Central memory CD8-positive, alpha-beta T cell (primary cell): ENCODE measurements at regions not wholly inside any gene's neighbourhood (a gene's known extent, or its start where the extent isn't known, plus 50 kb on each side); places are given as distances from the start of the nearest gene placed in this dataset.
A peak's percentile ranks its signal among the peaks of the same experiment; 100 is the strongest.

ENCODE experiments used
- ATAC-seq: fragments of 150-1000 bp; cut with Tn5 transposase; replicated peaks from 2 replicates; pipeline ENCODE4 v1.10.0; 2022; ENCODE audit warnings: mild to moderate bottlenecking, moderate FRiP score, moderate number of reproducible peaks; ENCODE audit not compliant: poor library complexity, severe bottlenecking; ENCODE audit errors: extremely low read depth
- DNase-seq, 2 donors: peaks; one replicate each; pipeline ENCODE4 v3.0.0; 2021; ENCODE audit warnings: low spot score in 2 of 2
- H3K27ac Mint-ChIP-seq: one replicate; pipeline ENCODE4 v1.8.0; 2022; ENCODE audit warnings: low read depth, mild to moderate bottlenecking, moderate library complexity, mixed read lengths
- H3K27me3 Mint-ChIP-seq: one replicate; pipeline ENCODE4 v1.8.0; 2022; ENCODE audit warnings: mixed read lengths
- H3K36me3 Mint-ChIP-seq: one replicate; pipeline ENCODE4 v1.8.0; 2022; ENCODE audit warnings: mild to moderate bottlenecking, moderate library complexity, mixed read lengths; ENCODE audit not compliant: insufficient read depth
- H3K4me1 Mint-ChIP-seq: one replicate; pipeline ENCODE4 v1.8.0; 2022; ENCODE audit warnings: mixed read lengths
- H3K4me3 Mint-ChIP-seq: one replicate; pipeline ENCODE4 v1.8.0; 2022; ENCODE audit warnings: mild to moderate bottlenecking, moderate library complexity, mixed read lengths
- H3K9me3 Mint-ChIP-seq: one replicate; pipeline ENCODE4 v1.8.0; 2022; ENCODE audit warnings: mixed read lengths

- Mint-ChIP-seq H3K27ac (no peak overlapping the region), H3K9me3 (peaks cover 6% of the 10 kb centered on the region), H3K4me1 (no peaks in the 10 kb centered on the region), H3K36me3 (no peaks in the 10 kb centered on the region), H3K27me3 (peaks cover 7% of the 10 kb centered on the region), H3K4me3 (no peak overlapping the region)
- no peak for DNase-seq
- no peak for ATAC-seq
Measured at GRCh38 chr12:24584032-24584675, 364.7 kb downstream of the BCAT1 start.

GRCh38 chr12:24582954-24583601, 365.8 kb downstream of the BCAT1 start:
- peaks cover 7% of the 10 kb centered on the region for H3K9me3 Mint-ChIP-seq
- DNase-seq: no peak
- no peaks in the 10 kb centered on the region for H3K36me3 Mint-ChIP-seq
- ATAC-seq: no peak
- no peaks in the 10 kb centered on the region for H3K4me1 Mint-ChIP-seq
- no peak overlapping the region for H3K4me3 Mint-ChIP-seq
- H3K27me3 Mint-ChIP-seq: peaks cover 13% of the 10 kb centered on the region
- no peak overlapping the region for H3K27ac Mint-ChIP-seq

GRCh38 chr12:24574538-24574937, 374.4 kb downstream of the BCAT1 start:
- H3K27ac Mint-ChIP-seq: no peak overlapping the region
- H3K4me3 Mint-ChIP-seq: no peak overlapping the region
- H3K36me3 Mint-ChIP-seq: no peaks in the 10 kb centered on the region
- ATAC-seq (no peak), DNase-seq (no peak)
- H3K4me1 Mint-ChIP-seq: no peaks in the 10 kb centered on the region
- H3K27me3 Mint-ChIP-seq: peaks cover 43% of the 10 kb centered on the region
- peaks cover 14% of the 10 kb centered on the region for H3K9me3 Mint-ChIP-seq

GRCh38 chr12:24573621-24574020, 375.3 kb downstream of the BCAT1 start:
- Mint-ChIP-seq H3K9me3 (peaks cover 10% of the 10 kb centered on the region), H3K4me1 (no peaks in the 10 kb centered on the region), H3K27me3 (peaks cover 34% of the 10 kb centered on the region), H3K27ac (no peak overlapping the region), H3K4me3 (no peak overlapping the region), H3K36me3 (no peaks in the 10 kb centered on the region)
- ATAC-seq (no peak), DNase-seq (no peak)

- peaks cover 5% of the 10 kb centered on the region for H3K36me3 Mint-ChIP-seq
- H3K9me3 Mint-ChIP-seq: no peaks in the 10 kb centered on the region
- ATAC-seq (no peak), DNase-seq (no peak)
- H3K27me3 Mint-ChIP-seq: peaks cover 65% of the 10 kb centered on the region
- H3K4me1 Mint-ChIP-seq: peaks cover 29% of the 10 kb centered on the region
- no peak overlapping the region for H3K4me3 Mint-ChIP-seq
- H3K27ac Mint-ChIP-seq: no peak overlapping the region
Measured at GRCh38 chr12:24565300-24565699, 383.6 kb downstream of the BCAT1 start.

GRCh38 chr12:24562771-24563431, 386.0 kb downstream of the BCAT1 start:
- DNase-seq (no peak), ATAC-seq (peak; percentile 19)
- peaks cover 89% of the 10 kb centered on the region for H3K27me3 Mint-ChIP-seq
- peak overlapping the region; percentile 74 for H3K4me3 Mint-ChIP-seq
- H3K4me1 Mint-ChIP-seq: peaks cover 29% of the 10 kb centered on the region
- H3K27ac Mint-ChIP-seq: no peak overlapping the region
- peaks cover 5% of the 10 kb centered on the region for H3K36me3 Mint-ChIP-seq
- H3K9me3 Mint-ChIP-seq: no peaks in the 10 kb centered on the region

- H3K4me1 Mint-ChIP-seq: peaks cover 29% of the 10 kb centered on the region
- no peak overlapping the region for H3K27ac Mint-ChIP-seq
- H3K4me3 Mint-ChIP-seq: peak overlapping the region; percentile 74
- ATAC-seq (peak; percentile 53), DNase-seq (no peak)
- H3K27me3 Mint-ChIP-seq: peaks cover 93% of the 10 kb centered on the region
- peaks cover 5% of the 10 kb centered on the region for H3K36me3 Mint-ChIP-seq
- H3K9me3 Mint-ChIP-seq: no peaks in the 10 kb centered on the region
Measured at GRCh38 chr12:24561882-24562770, 386.8 kb downstream of the BCAT1 start.

- no peaks in the 10 kb centered on the region for H3K9me3 Mint-ChIP-seq
- peaks cover 93% of the 10 kb centered on the region for H3K27me3 Mint-ChIP-seq
- no peak overlapping the region for H3K27ac Mint-ChIP-seq
- peak overlapping the region; percentile 74 for H3K4me3 Mint-ChIP-seq
- ATAC-seq (no peak), DNase-seq (no peak)
- H3K36me3 Mint-ChIP-seq: peaks cover 5% of the 10 kb centered on the region
- H3K4me1 Mint-ChIP-seq: peaks cover 29% of the 10 kb centered on the region
Measured at GRCh38 chr12:24561411-24561871, 387.5 kb downstream of the BCAT1 start.

- DNase-seq (no peak), ATAC-seq (no peak)
- Mint-ChIP-seq H3K27me3 (peaks cover 97% of the 10 kb centered on the region), H3K9me3 (no peaks in the 10 kb centered on the region), H3K4me1 (peaks cover 29% of the 10 kb centered on the region), H3K36me3 (peaks cover 5% of the 10 kb centered on the region), H3K4me3 (peak overlapping the region; percentile 74), H3K27ac (no peak overlapping the region)
Measured at GRCh38 chr12:24560831-24561271, 388.1 kb downstream of the BCAT1 start.

GRCh38 chr12:24560192-24560775, 388.6 kb downstream of the BCAT1 start:
- H3K9me3 Mint-ChIP-seq: no peaks in the 10 kb centered on the region

GRCh38 chr12:24557738-24558137, 391.2 kb downstream of the BCAT1 start:
- no peak for ATAC-seq

More at GRCh38 chr12:24560192-24560775, 388.6 kb downstream of the BCAT1 start:
- H3K4me3 Mint-ChIP-seq: no peak overlapping the region
- H3K4me1 Mint-ChIP-seq: peaks cover 29% of the 10 kb centered on the region
- ATAC-seq (no peak), DNase-seq (no peak)
- peaks cover 5% of the 10 kb centered on the region for H3K36me3 Mint-ChIP-seq
- no peak overlapping the region for H3K27ac Mint-ChIP-seq
- H3K27me3 Mint-ChIP-seq: peaks cover 91% of the 10 kb centered on the region

GRCh38 chr12:24555730-24556129, 393.2 kb downstream of the BCAT1 start:
- no peak overlapping the region for H3K27ac Mint-ChIP-seq
- H3K36me3 Mint-ChIP-seq: no peaks in the 10 kb centered on the region
- H3K4me1 Mint-ChIP-seq: no peaks in the 10 kb centered on the region
- H3K4me3 Mint-ChIP-seq: no peak overlapping the region
- no peak for ATAC-seq
- no peak for DNase-seq
- no peaks in the 10 kb centered on the region for H3K9me3 Mint-ChIP-seq
- peaks cover 57% of the 10 kb centered on the region for H3K27me3 Mint-ChIP-seq

More at GRCh38 chr12:24557738-24558137, 391.2 kb downstream of the BCAT1 start:
- Mint-ChIP-seq H3K9me3 (no peaks in the 10 kb centered on the region), H3K4me3 (no peak overlapping the region), H3K36me3 (peaks cover 2% of the 10 kb centered on the region), H3K4me1 (peaks cover 18% of the 10 kb centered on the region), H3K27ac (no peak overlapping the region), H3K27me3 (peaks cover 78% of the 10 kb centered on the region)
- no peak for DNase-seq
